IMR-90 (cell line): ENCODE measurements at regions not wholly inside any gene's neighbourhood (a gene's known extent, or its start where the extent isn't known, plus 50 kb on each side); places are given as distances from the start of the nearest gene placed in this dataset.

Experiments
- ATAC-seq: fragments of 200-7000 bp; cut with Tn5 transposase; 2 replicates; pipeline ENCODE4 v1.9.1; 2020; ENCODE audit warnings: low read depth, mild to moderate bottlenecking, moderate library complexity
- BruUV-seq: library from RNA; stranded (reverse); fragments of 400-500 nt; replicated peaks from 2 replicates; lab custom pipeline; 2021; lab: Mats Ljungman, UMichigan
- CTCF ChIA-PET: fragments of 300-600 bp; formaldehyde crosslinking; extraction: SDS; loops from one replicate; lab custom pipeline; 2021; ENCODE audit warnings: antibody characterized with exemption; lab: Yijun Ruan, JAX
- POLR2A ChIA-PET: fragments of 300-600 bp; sonication (Branson Sonifier 250); formaldehyde crosslinking; loops from one replicate; lab custom pipeline; 2022; ENCODE audit warnings: antibody characterized with exemption; ENCODE audit not compliant: unreplicated experiment; lab: Charles Lee
- DNase-seq: peaks from one replicate; pipeline ENCODE4 v3.0.0; 2013
- H2AFZ ChIP-seq: replicated peaks from 2 replicates; pipeline ENCODE3; 2013; ENCODE audit warnings: low read length, mild to moderate bottlenecking; ENCODE audit not compliant: poor library complexity
- H2AK5ac ChIP-seq: 2 replicates; pipeline ENCODE4 v1.6.1; 2013; ENCODE audit warnings: low read depth, low read length, inconsistent platforms
- H2AK9ac ChIP-seq: replicated peaks from 2 replicates; pipeline ENCODE3; 2013; ENCODE audit warnings: mild to moderate bottlenecking, low read depth, low read length, moderate library complexity; ENCODE audit not compliant: poor library complexity
- H2BK120ac ChIP-seq: 2 replicates; pipeline ENCODE4 v1.6.1; 2013; ENCODE audit warnings: low read depth, low read length, inconsistent platforms
- H2BK15ac ChIP-seq: 3 replicates; pipeline ENCODE4 v1.6.1; 2013; ENCODE audit warnings: low read depth, low read length, inconsistent platforms
- H2BK20ac ChIP-seq: 2 replicates; pipeline ENCODE4 v1.6.1; 2013; ENCODE audit warnings: low read depth, mild to moderate bottlenecking, inconsistent platforms, low read length, moderate library complexity
- H2BK5ac ChIP-seq: 2 replicates; pipeline ENCODE4 v1.6.1; 2013; ENCODE audit warnings: mild to moderate bottlenecking, low read depth, low read length, inconsistent platforms; ENCODE audit not compliant: poor library complexity, severe bottlenecking
- H3K14ac ChIP-seq: replicated peaks from 2 replicates; pipeline ENCODE4 v1.6.1; 2013; ENCODE audit warnings: low read depth, low read length, inconsistent platforms
- H3K18ac ChIP-seq: 2 replicates; pipeline ENCODE4 v1.6.1; 2013; ENCODE audit warnings: low read depth, low read length, control low read depth
- H3K23ac ChIP-seq: 2 replicates; pipeline ENCODE4 v1.6.1; 2013; ENCODE audit warnings: low read depth, low read length, inconsistent platforms
- H3K27ac ChIP-seq: 2 replicates; pipeline ENCODE4 v1.5.1; 2013; ENCODE audit warnings: mild to moderate bottlenecking, control low read depth, low read length; ENCODE audit not compliant: insufficient read depth
- H3K27me3 ChIP-seq: 2 replicates; pipeline ENCODE4 v1.6.1; 2013; ENCODE audit warnings: low read length; ENCODE audit not compliant: control insufficient read depth, insufficient read depth
- H3K36me3 ChIP-seq: 2 replicates; pipeline ENCODE4 v1.6.1; 2013; ENCODE audit warnings: low read length, mixed read lengths; ENCODE audit not compliant: control insufficient read depth, insufficient read depth
- H3K4ac ChIP-seq: 2 replicates; pipeline ENCODE4 v1.6.1; 2013; ENCODE audit warnings: low read depth, low read length, inconsistent platforms
- H3K4me1 ChIP-seq: 2 replicates; pipeline ENCODE4 v1.6.1; 2013; ENCODE audit warnings: low read length, mixed read lengths; ENCODE audit not compliant: control insufficient read depth, insufficient read depth
- H3K4me2 ChIP-seq: 2 replicates; pipeline ENCODE4 v1.6.1; 2013; ENCODE audit warnings: low read depth, mild to moderate bottlenecking, control low read depth, low read length, moderate library complexity
- H3K4me3 ChIP-seq: 2 replicates; pipeline ENCODE4 v1.5.1; 2013; ENCODE audit warnings: low read depth, mild to moderate bottlenecking, control low read depth, low read length, moderate library complexity; ENCODE audit not compliant: insufficient read depth
- H3K56ac ChIP-seq: 2 replicates; pipeline ENCODE4 v1.6.1; 2013; ENCODE audit warnings: low read length, inconsistent platforms; ENCODE audit not compliant: insufficient read depth; ENCODE audit errors: extremely low read depth
- H3K79me1 ChIP-seq, 2 experiments: 2 replicates each; pipeline ENCODE4 v1.6.1; 2013; ENCODE audit warnings: low read length in 2 of 2, inconsistent platforms in 1 of 2, low read depth in 1 of 2
- H3K9ac ChIP-seq: 2 replicates; pipeline ENCODE4 v1.6.1; 2013; ENCODE audit warnings: low read depth, low read length, control low read depth
- H3K9me1 ChIP-seq: 2 replicates; pipeline ENCODE4 v1.6.1; 2013; ENCODE audit warnings: low read length, inconsistent platforms; ENCODE audit not compliant: insufficient read depth
- H3K9me3 ChIP-seq: 2 replicates; pipeline ENCODE4 v1.6.1; 2013; ENCODE audit warnings: low read length; ENCODE audit not compliant: control insufficient read depth, insufficient read depth
- H4K20me1 ChIP-seq: 2 replicates; pipeline ENCODE4 v1.6.1; 2013; ENCODE audit warnings: low read length, inconsistent platforms; ENCODE audit not compliant: insufficient read depth
- H4K5ac ChIP-seq: 2 replicates; pipeline ENCODE4 v1.6.1; 2013; ENCODE audit warnings: mild to moderate bottlenecking, low read depth, low read length, control low read depth
- H4K8ac ChIP-seq, 2 experiments: 2 replicates each; pipeline ENCODE4 v1.6.1; 2013; ENCODE audit warnings: low read depth in 2 of 2, low read length in 2 of 2, control low read depth in 1 of 2, inconsistent platforms in 1 of 2
- H4K91ac ChIP-seq: 2 replicates; pipeline ENCODE4 v1.6.1; 2013; ENCODE audit warnings: low read depth, low read length, inconsistent platforms; ENCODE audit not compliant: insufficient read depth
- CEBPB ChIP-seq: IDR thresholded peaks from 2 replicates; pipeline ENCODE4 v1.6.1; 2012; ENCODE audit warnings: low read depth, low read length, improper control_type of control experiment
- ELK1 ChIP-seq: fragments of 150-350 bp; IDR thresholded peaks from 2 replicates; pipeline ENCODE4 v1.6.1; 2016; ENCODE audit warnings: low read depth, mild to moderate bottlenecking, low read length, moderate library complexity, borderline replicate concordance
- FOS ChIP-seq: fragments of 150-350 bp; IDR thresholded peaks from 2 replicates; pipeline ENCODE4 v1.6.1; 2016; ENCODE audit warnings: low read depth, low read length
- MAFK ChIP-seq: IDR thresholded peaks from 2 replicates; pipeline ENCODE4 v1.6.1; 2012; ENCODE audit warnings: low read depth, low read length, improper control_type of control experiment
- MAZ ChIP-seq: IDR thresholded peaks from 2 replicates; pipeline ENCODE4 v1.6.1; 2012; ENCODE audit warnings: low read depth, mild to moderate bottlenecking, low read length, improper control_type of control experiment, moderate library complexity, borderline replicate concordance
- MXI1 ChIP-seq: IDR thresholded peaks from 2 replicates; pipeline ENCODE4 v1.6.1; 2012; ENCODE audit warnings: low read depth, mild to moderate bottlenecking, low read length, moderate library complexity, borderline replicate concordance
- WGBS, 2 experiments: methylation state at CpG; one replicate each; pipeline versions ENCODE4 v1.1.5 to v1.1.7; 2013; ENCODE audit warnings: missing lambda C conversion rate in 2 of 2; ENCODE audit not compliant: insufficient read length in 1 of 2; ENCODE audit errors: extremely low coverage in 2 of 2; 5-methylcytosine and 5-hydroxymethylcytosine counted together
- dilution Hi-C: fragments of 300-500 bp; cut with HindIII; formaldehyde crosslinking; loops from one replicate; pipeline ENCODE4 v1.14.3; 2018; ENCODE audit warnings: low sequenced_read_pairs; ENCODE audit not compliant: unreplicated experiment
- in situ Hi-C: fragments of 300-500 bp; cut with MboI; formaldehyde crosslinking; loops from 3 replicates; pipeline ENCODE4 v1.14.3; 2019; ENCODE audit warnings: low sequenced_read_pairs, inconsistent platforms, mixed read lengths
- intact Hi-C: fragments of 100-400 bp; cut with micrococcal nuclease; formaldehyde crosslinking; loops from 2 replicates; pipeline ENCODE4 v1.10.0; 2022

- intact Hi-C loops: no loop called here
- H4K91ac ChIP-seq: no peak overlapping the region
- H2BK5ac ChIP-seq: no peak overlapping the region
- H3K9me3 ChIP-seq: no peaks in the 10 kb centered on the region
- ChIA-PET CTCF (no interaction called here), POLR2A (no interaction called here)
- H2AK5ac ChIP-seq: no peak overlapping the region
- H3K18ac ChIP-seq: no peak overlapping the region
- no CpG with 5 or more reads among the region's 1 CpG for WGBS, 2 experiments
- H2BK20ac ChIP-seq: no peak overlapping the region
- H3K36me3 ChIP-seq: no peaks in the 10 kb centered on the region
- no peak overlapping the region for H2BK15ac ChIP-seq
- no peaks in the 10 kb centered on the region for H3K79me1 ChIP-seq
- no peak for TF ChIP-seq CEBPB
- TF ChIP-seq MAZ: no peak
- TF ChIP-seq MAFK: no peak
- TF ChIP-seq FOS: no peak
- no peak for TF ChIP-seq ELK1
- TF ChIP-seq MXI1: no peak
- H3K9ac ChIP-seq: no peak overlapping the region
- in situ Hi-C loops: loop anchor here (10.0 kb wide), 1 partner anchor 1023 kb away; no protein-coding TSS in a partner anchor
- ATAC-seq: no peak
- H3K4me2 ChIP-seq: no peak overlapping the region
- H4K5ac ChIP-seq: no peak overlapping the region
- H2AK9ac ChIP-seq: no peak overlapping the region
- no TSS peak for BruUV-seq
- H4K8ac ChIP-seq: no peak overlapping the region
- dilution Hi-C loops: no loop called here
- no peaks in the 10 kb centered on the region for H3K4me1 ChIP-seq
- no peaks in the 10 kb centered on the region for H4K20me1 ChIP-seq
- DNase-seq: no peak
- no peak overlapping the region for H3K27ac ChIP-seq
- no peaks in the 10 kb centered on the region for H3K27me3 ChIP-seq
- no peak overlapping the region for H3K23ac ChIP-seq
- H2BK120ac ChIP-seq: no peak overlapping the region
- H3K56ac ChIP-seq: no peak overlapping the region
- no peak overlapping the region for H3K14ac ChIP-seq
- no peaks in the 10 kb centered on the region for H3K9me1 ChIP-seq
- H2AFZ ChIP-seq: no peak overlapping the region
- H3K4ac ChIP-seq: no peak overlapping the region
- no peak overlapping the region for H3K4me3 ChIP-seq
These were observed 366.7 kb upstream of the PKN2 start for GRCh38 chr1:88317396-88317795.
